CD4-positive, alpha-beta T cell (primary cell): ENCODE measurements at regions not wholly inside any gene's neighbourhood (a gene's known extent, or its start where the extent isn't known, plus 50 kb on each side); places are given as distances from the start of the nearest gene placed in this dataset.
"Not testable (repeated sequence)": the region's sequence is repeated elsewhere in the genome, so short reads cannot be mapped to it uniquely, and the experiment has no call there.

Source experiments
- ATAC-seq: fragments of 200-7000 bp; cut with Tn5 transposase; one replicate; pipeline ENCODE4 v1.10.0; 2022; ENCODE audit warnings: mild to moderate bottlenecking; ENCODE audit not compliant: poor library complexity
- CTCF ChIA-PET: fragments of 350-600 bp; sonication (Branson Sonifier 250); formaldehyde crosslinking; loops from one replicate; lab custom pipeline; 2021; ENCODE audit warnings: antibody characterized with exemption, inconsistent platforms; lab: Charles Lee
- POLR2A ChIA-PET: fragments of 350-600 bp; sonication (Branson Sonifier 250); formaldehyde crosslinking; loops from one replicate; lab custom pipeline; 2021; ENCODE audit warnings: antibody characterized with exemption, inconsistent platforms; lab: Charles Lee
- DNase-seq, 14 experiments: peaks; one replicate each; pipeline ENCODE4 v3.0.0-alpha.2; 2013 to 2020; ENCODE audit warnings: mixed read lengths in 2 of 14
- H3K27ac ChIP-seq, 2 donors: one replicate each; pipeline versions ENCODE4 v1.5.1 to v1.7.0; 2013; ENCODE audit warnings: low read length in 2 of 2, low read depth in 1 of 2, mild to moderate bottlenecking in 1 of 2
- H3K27me3 ChIP-seq, 2 experiments: 1 replicate in 1 of 2; 2 replicates in 1 of 2; pipeline versions ENCODE4 v1.6.1 to v1.7.0; 2013; ENCODE audit warnings: low read length in 2 of 2, control low read depth in 1 of 2, mild to moderate bottlenecking in 1 of 2, moderate library complexity in 1 of 2; ENCODE audit not compliant: insufficient read depth in 2 of 2, control insufficient read depth in 1 of 2
- H3K36me3 ChIP-seq: one replicate; pipeline ENCODE4 v1.6.1; 2013; ENCODE audit warnings: low read length, control low read depth; ENCODE audit not compliant: insufficient read depth
- H3K4me1 ChIP-seq: one replicate; pipeline ENCODE4 v1.6.1; 2013; ENCODE audit warnings: low read length, control low read depth; ENCODE audit not compliant: insufficient read depth
- H3K4me3 ChIP-seq: one replicate; pipeline ENCODE4 v1.5.1; 2013; ENCODE audit warnings: mild to moderate bottlenecking, low read length, moderate library complexity
- H3K9me3 ChIP-seq, 2 experiments: 1 replicate in 1 of 2; 2 replicates in 1 of 2; pipeline versions ENCODE4 v1.6.1 to v1.7.0; 2013; ENCODE audit warnings: low read length in 2 of 2, mild to moderate bottlenecking in 2 of 2, control low read depth in 1 of 2, moderate library complexity in 1 of 2; ENCODE audit not compliant: control insufficient read depth in 1 of 2, insufficient read depth in 1 of 2
- H3K27ac Mint-ChIP-seq: one replicate; pipeline ENCODE4 v1.8.0; 2020; ENCODE audit warnings: mixed read lengths
- H3K27me3 Mint-ChIP-seq: one replicate; pipeline ENCODE4 v1.8.0; 2021; ENCODE audit warnings: mixed read lengths
- H3K36me3 Mint-ChIP-seq: one replicate; pipeline ENCODE4 v1.8.0; 2021; ENCODE audit warnings: low read depth, mixed read lengths
- H3K4me1 Mint-ChIP-seq: one replicate; pipeline ENCODE4 v1.8.0; 2021; ENCODE audit warnings: low read depth, mixed read lengths
- H3K4me3 Mint-ChIP-seq: one replicate; pipeline ENCODE4 v1.8.0; 2020; ENCODE audit warnings: mild to moderate bottlenecking, mixed read lengths
- H3K9me3 Mint-ChIP-seq: one replicate; pipeline ENCODE4 v1.8.0; 2020; ENCODE audit warnings: mixed read lengths
- CTCF ChIP-seq: fragments of 200-600 bp; IDR thresholded peaks from one replicate; pipeline ENCODE4 v1.8.0; 2022; ENCODE audit warnings: antibody characterized with exemption, mild to moderate bottlenecking
- intact Hi-C, 2 experiments: fragments of 100-400 bp; cut with DNase I in 1 of 2; cut with micrococcal nuclease in 1 of 2; formaldehyde crosslinking; loops; one replicate each; pipeline versions ENCODE4 v1.15.1 to v1.9.0; 2023 to 2025; cut with DNase I, micrococcal nuclease

- H3K4me1 Mint-ChIP-seq = no peaks in the 10 kb centered on the region
- intact Hi-C loops = no loop called here
- Histone ChIP-seq H3K36me3 (no peaks in the 10 kb centered on the region), H3K27me3 (no peaks in the 10 kb centered on the region), H3K9me3 (peaks cover 4 to 68% of the 10 kb centered on the region in 2 experiments), H3K4me1 (no peaks in the 10 kb centered on the region), H3K27ac (no peak overlapping the region), H3K4me3 (no peak overlapping the region)
- ChIA-PET POLR2A (no interaction called here), CTCF (no interaction called here)
- H3K9me3 Mint-ChIP-seq = peaks cover 32% of the 10 kb centered on the region
- H3K27me3 Mint-ChIP-seq = no peaks in the 10 kb centered on the region
- H3K27ac Mint-ChIP-seq = no peak overlapping the region
- DNase-seq (no peak), ATAC-seq (no peak)
- no peak overlapping the region for H3K4me3 Mint-ChIP-seq
- TF ChIP-seq CTCF = no peak
- H3K36me3 Mint-ChIP-seq = peaks cover 17% of the 10 kb centered on the region
Observed at GRCh38 chr19:27716922-27717321, 1496.0 kb downstream of the UQCRFS1 start.

DNA sequence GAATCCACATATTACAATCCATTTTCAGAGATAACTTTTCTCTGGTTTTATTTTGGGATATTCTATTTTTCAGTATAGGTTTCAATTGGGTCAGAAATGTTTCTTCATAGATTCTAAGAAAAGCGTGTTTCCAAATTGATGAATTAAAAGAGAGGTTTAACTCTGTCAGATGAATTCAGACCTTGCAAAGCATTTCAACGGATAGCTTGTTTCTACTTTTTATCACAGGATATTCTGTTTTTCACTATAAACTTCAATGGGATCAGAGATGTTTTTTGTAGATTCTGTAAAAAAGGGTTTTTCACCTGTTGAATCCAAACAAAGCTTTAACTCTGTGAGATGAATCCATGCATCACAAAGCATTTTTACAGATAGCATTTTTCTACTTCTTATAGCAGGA lies 1498.1 kb downstream of the UQCRFS1 start:
- Mint-ChIP-seq H3K9me3 (peaks cover 32% of the 10 kb centered on the region), H3K27ac (no peak overlapping the region), H3K4me3 (no peak overlapping the region), H3K4me1 (no peaks in the 10 kb centered on the region), H3K27me3 (no peaks in the 10 kb centered on the region), H3K36me3 (peaks cover 13% of the 10 kb centered on the region)
- peaks cover 4 to 53% of the 10 kb centered on the region in 2 experiments for H3K9me3 ChIP-seq
- H3K27me3 ChIP-seq = no peaks in the 10 kb centered on the region
- intact Hi-C loops = no loop called here
- ChIA-PET POLR2A (no interaction called here), CTCF (no interaction called here)
- DNase-seq (no peak), ATAC-seq (no peak)
- no peak overlapping the region for H3K4me3 ChIP-seq
- no peaks in the 10 kb centered on the region for H3K36me3 ChIP-seq
- no peak overlapping the region for H3K27ac ChIP-seq
- no peaks in the 10 kb centered on the region for H3K4me1 ChIP-seq
- no peak for TF ChIP-seq CTCF

- Histone ChIP-seq H3K4me3 (no peak overlapping the region), H3K9me3 (peaks cover 0 to 20% of the 10 kb centered on the region in 2 experiments), H3K4me1 (no peaks in the 10 kb centered on the region), H3K36me3 (no peaks in the 10 kb centered on the region), H3K27me3 (no peaks in the 10 kb centered on the region), H3K27ac (no peak overlapping the region)
- TF ChIP-seq CTCF = no peak
- Mint-ChIP-seq H3K36me3 (peaks cover 6% of the 10 kb centered on the region), H3K9me3 (peaks cover 20% of the 10 kb centered on the region), H3K4me1 (no peaks in the 10 kb centered on the region), H3K4me3 (no peak overlapping the region), H3K27me3 (no peaks in the 10 kb centered on the region), H3K27ac (no peak overlapping the region)
- ChIA-PET POLR2A (no interaction called here), CTCF (no interaction called here)
- DNase-seq (no peak), ATAC-seq (no peak)
- intact Hi-C loops = no loop called here
Observed at GRCh38 chr19:27709496-27709895, 1503.5 kb downstream of the UQCRFS1 start.

DNA sequence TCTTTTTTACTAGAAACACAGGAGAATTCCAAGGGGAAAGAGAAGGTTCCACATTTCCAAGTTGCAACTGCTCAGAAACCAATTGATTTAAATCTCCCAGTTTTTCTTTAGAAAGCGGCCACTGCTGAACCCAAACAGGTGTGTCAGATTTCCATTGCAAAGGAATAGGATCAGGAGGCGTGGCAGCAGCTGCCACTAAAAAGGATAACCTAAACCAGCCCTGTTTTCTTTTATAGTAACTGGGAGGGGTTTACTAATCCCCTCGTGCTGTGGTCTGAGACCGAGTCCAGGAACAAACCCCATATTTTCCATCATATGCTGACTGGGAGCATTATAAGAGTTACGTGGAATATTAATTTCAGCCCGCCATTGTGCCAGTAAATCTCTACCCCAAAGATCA lies 1504.0 kb downstream of the UQCRFS1 start:
- H3K9me3 ChIP-seq = peaks cover 0 to 14% of the 10 kb centered on the region in 2 experiments
- H3K27me3 ChIP-seq, H3K36me3 Mint-ChIP-seq, DNase-seq, H3K27ac ChIP-seq, H3K4me1 ChIP-seq, ATAC-seq, H3K4me3 Mint-ChIP-seq, POLR2A ChIA-PET, H3K4me1 Mint-ChIP-seq, H3K27ac Mint-ChIP-seq, H3K27me3 Mint-ChIP-seq, H3K36me3 ChIP-seq, intact Hi-C loops, H3K4me3 ChIP-seq, CTCF ChIA-PET: not testable (repeated sequence)
- H3K9me3 Mint-ChIP-seq = peaks cover 21% of the 10 kb centered on the region

DNA sequence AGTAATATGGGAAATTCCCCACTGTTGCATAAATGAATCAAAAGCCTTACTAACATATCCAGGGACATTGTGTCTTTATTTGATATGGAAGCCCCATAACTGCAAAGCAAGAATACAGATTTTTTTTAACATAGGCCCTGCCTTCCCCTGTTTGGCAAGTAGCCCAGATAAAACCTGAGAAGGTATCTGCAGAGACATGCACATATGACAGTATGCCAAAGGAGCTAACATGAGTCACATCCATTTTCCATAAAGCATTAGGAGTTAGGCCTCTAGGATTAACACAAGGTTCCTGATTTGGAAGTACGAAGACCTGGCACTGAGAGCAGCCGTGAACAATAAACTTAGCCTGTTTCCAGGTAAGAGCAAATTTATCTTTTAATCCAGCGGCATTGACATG lies 1505.9 kb downstream of the UQCRFS1 start:
- ATAC-seq, H3K36me3 ChIP-seq, H3K4me1 Mint-ChIP-seq, H3K27ac ChIP-seq, H3K4me1 ChIP-seq, H3K4me3 Mint-ChIP-seq, H3K27me3 ChIP-seq, H3K27me3 Mint-ChIP-seq, CTCF ChIA-PET, H3K36me3 Mint-ChIP-seq, intact Hi-C loops, DNase-seq, H3K4me3 ChIP-seq, H3K9me3 ChIP-seq, POLR2A ChIA-PET, H3K27ac Mint-ChIP-seq: not testable (repeated sequence)
- H3K9me3 Mint-ChIP-seq = peaks cover 22% of the 10 kb centered on the region
